Adipocyte (in vitro differentiated cells): ENCODE measurements at regions not wholly inside any gene's neighbourhood (a gene's known extent, or its start where the extent isn't known, plus 50 kb on each side); places are given as distances from the start of the nearest gene placed in this dataset.

Experiments
- DNase-seq: peaks from one replicate; pipeline ENCODE4 v3.0.0-alpha.2; 2015; ENCODE audit warnings: low read depth
- H3K27me3 ChIP-seq: replicated peaks from 2 replicates; pipeline ENCODE4 v1.7.0; 2013; ENCODE audit warnings: mild to moderate bottlenecking, low read length, moderate library complexity; ENCODE audit not compliant: control insufficient read depth, insufficient read depth
- H3K36me3 ChIP-seq: 2 replicates; pipeline ENCODE4 v1.7.0; 2013; ENCODE audit warnings: low read length, mild to moderate bottlenecking, moderate library complexity; ENCODE audit not compliant: control insufficient read depth, insufficient read depth, severe bottlenecking
- H3K4me1 ChIP-seq: 2 replicates; pipeline ENCODE4 v1.7.0; 2013; ENCODE audit warnings: mild to moderate bottlenecking, low read length, moderate library complexity; ENCODE audit not compliant: control insufficient read depth, insufficient read depth
- H3K4me3 ChIP-seq: 2 replicates; pipeline ENCODE4 v1.7.0; 2013; ENCODE audit warnings: mild to moderate bottlenecking, low read length, moderate library complexity
- H3K9ac ChIP-seq: 2 replicates; pipeline ENCODE4 v1.7.0; 2013; ENCODE audit warnings: mild to moderate bottlenecking, low read length, moderate library complexity
- H3K9me3 ChIP-seq: 2 replicates; pipeline ENCODE4 v1.7.0; 2013; ENCODE audit warnings: mild to moderate bottlenecking, low read length, moderate library complexity; ENCODE audit not compliant: control insufficient read depth

- DNase-seq: no peak
- Histone ChIP-seq H3K4me1 (peaks cover 34% of the 10 kb centered on the region), H3K27me3 (no peaks in the 10 kb centered on the region), H3K4me3 (no peak overlapping the region), H3K36me3 (peaks cover 63% of the 10 kb centered on the region), H3K9me3 (no peaks in the 10 kb centered on the region), H3K9ac (peak overlapping the region; percentile 74)
Observed at GRCh38 chr12:124370851-124371250, 76.0 kb downstream of the RFLNA start.

- Histone ChIP-seq H3K4me3 (no peak overlapping the region), H3K27me3 (no peaks in the 10 kb centered on the region), H3K9me3 (no peaks in the 10 kb centered on the region), H3K9ac (peak overlapping the region; percentile 74), H3K4me1 (peaks cover 34% of the 10 kb centered on the region), H3K36me3 (peaks cover 62% of the 10 kb centered on the region)
- no peak for DNase-seq
Observed at GRCh38 chr12:124370384-124370783, 75.5 kb downstream of the RFLNA start.

GRCh38 chr12:124369827-124370378 lies 75.0 kb downstream of the RFLNA start:
- Histone ChIP-seq H3K9me3 (no peaks in the 10 kb centered on the region), H3K4me1 (peaks cover 34% of the 10 kb centered on the region), H3K4me3 (no peak overlapping the region), H3K27me3 (no peaks in the 10 kb centered on the region), H3K36me3 (peaks cover 62% of the 10 kb centered on the region), H3K9ac (peak overlapping the region; percentile 74)
- no peak for DNase-seq

- no peaks in the 10 kb centered on the region for H3K9me3 ChIP-seq
- no peak overlapping the region for H3K4me3 ChIP-seq
- peaks cover 34% of the 10 kb centered on the region for H3K4me1 ChIP-seq
- DNase-seq: peak; percentile 17
- H3K9ac ChIP-seq: peak overlapping the region; percentile 74
- no peaks in the 10 kb centered on the region for H3K27me3 ChIP-seq
- peaks cover 56% of the 10 kb centered on the region for H3K36me3 ChIP-seq
Observed at GRCh38 chr12:124369055-124369826, 74.3 kb downstream of the RFLNA start.

- no peak for DNase-seq
- peak overlapping the region; percentile 74 for H3K9ac ChIP-seq
- H3K9me3 ChIP-seq: no peaks in the 10 kb centered on the region
- no peaks in the 10 kb centered on the region for H3K27me3 ChIP-seq
- H3K4me1 ChIP-seq: peaks cover 34% of the 10 kb centered on the region
- peaks cover 51% of the 10 kb centered on the region for H3K36me3 ChIP-seq
- H3K4me3 ChIP-seq: no peak overlapping the region
Observed at GRCh38 chr12:124368421-124369032, 73.6 kb downstream of the RFLNA start.

- Histone ChIP-seq H3K4me3 (no peak overlapping the region), H3K4me1 (peaks cover 38% of the 10 kb centered on the region), H3K9me3 (no peaks in the 10 kb centered on the region), H3K9ac (no peak overlapping the region), H3K36me3 (peaks cover 54% of the 10 kb centered on the region), H3K27me3 (no peaks in the 10 kb centered on the region)
- DNase-seq: no peak
Observed at GRCh38 chr12:124365726-124366430, 71.0 kb downstream of the RFLNA start.
